ENCODE measurements at regions not wholly inside any gene's neighbourhood (a gene's known extent, or its start where the extent isn't known, plus 50 kb on each side); places are given as distances from the start of the nearest gene placed in this dataset.

GRCh38 chrX:51824061-51824460 lies 69.4 kb upstream of the MAGED1 start (continued):
- TF ChIP-seq ZNF462 (CRISPR knock-in tag; IDR thresholded peaks at IDR 0.05) (no peak), EZH2 (IDR thresholded peaks at IDR 0.05; ENCODE audit: low read depth, unreplicated experiment) (no peak), NANOG (IDR thresholded peaks at IDR 0.05; ENCODE audit: borderline replicate concordance) (no peak), POLR2AphosphoS5 (IDR thresholded peaks at IDR 0.05; ENCODE audit: low read depth) (no peak), EZH2phosphoT487 (IDR thresholded peaks at IDR 0.05; ENCODE audit: unreplicated experiment) (no peak), REST (IDR thresholded peaks at IDR 0.05; ENCODE audit: unreplicated experiment) (no peak)

- peaks cover 1% of the 10 kb centered on the region for H3K27me3 Mint-ChIP-seq (ENCODE audit: insufficient read depth, low read depth, poor library complexity)
- Histone ChIP-seq H4K20me1 (replicated peaks; ENCODE audit: insufficient read depth) (peaks cover 6% of the 10 kb centered on the region; the same call in 1 of the 2 replicates), H3K9me2 (ENCODE audit: insufficient read depth) (no peaks in the 10 kb centered on the region), H3K27ac (ENCODE audit: low read depth) (no peak overlapping the region), H3K27me3 (ENCODE audit: insufficient read depth) (no peaks in the 10 kb centered on the region), H3F3A (replicated peaks; ENCODE audit: low read depth) (no peaks in the 10 kb centered on the region), H3K4me2 (no peak overlapping the region), H3K4me1 (ENCODE audit: insufficient read depth) (peaks cover 38% of the 10 kb centered on the region), H3K36me3 (ENCODE audit: insufficient read depth) (no peaks in the 10 kb centered on the region), H3K79me2 (replicated peaks; ENCODE audit: insufficient read depth) (peaks cover 99% of the 10 kb centered on the region), H2AFZ (no peak overlapping the region), H3K4me3 (no peak overlapping the region)
- TF ChIP-seq ZNF114 (CRISPR knock-in tag; IDR thresholded peaks at IDR 0.05) (no peak), JUNB (IDR thresholded peaks at IDR 0.05; ENCODE audit: unreplicated experiment) (no peak), EZH2phosphoT487 (IDR thresholded peaks at IDR 0.05; ENCODE audit: unreplicated experiment) (no peak)
- no peak overlapping the region; the same call in 2 of the 3 replicates for H3K4me3 Mint-ChIP-seq
- ATAC-seq (no peak), DNase-seq (ENCODE audit: low spot score) (no peak)
- no peaks in the 10 kb centered on the region for H3K36me3 Mint-ChIP-seq (ENCODE audit: low read depth)
- no peaks in the 10 kb centered on the region for H3K9me3 Mint-ChIP-seq
- peaks cover 58% of the 10 kb centered on the region for H3K4me1 Mint-ChIP-seq
- H3K27ac Mint-ChIP-seq = no peak overlapping the region; the same call in 1 of the 2 replicates
These were observed 68.0 kb upstream of the MAGED1 start for GRCh38 chrX:51825436-51825835.

Measured in GM23338 (cell line).